GM19452 (cell line): ENCODE measurements at regions not wholly inside any gene's neighbourhood (a gene's known extent, or its start where the extent isn't known, plus 50 kb on each side); places are given as distances from the start of the nearest gene placed in this dataset.
"Not testable (repeated sequence)": the region's sequence is repeated elsewhere in the genome, so short reads cannot be mapped to it uniquely, and the experiment has no call there.

ENCODE experiments used
- ATAC-seq: cut with Tn5 transposase; IDR thresholded peaks from one replicate; pipeline ENCODE4 v1.9.1; 2021; ENCODE audit not compliant: unreplicated experiment

DNA sequence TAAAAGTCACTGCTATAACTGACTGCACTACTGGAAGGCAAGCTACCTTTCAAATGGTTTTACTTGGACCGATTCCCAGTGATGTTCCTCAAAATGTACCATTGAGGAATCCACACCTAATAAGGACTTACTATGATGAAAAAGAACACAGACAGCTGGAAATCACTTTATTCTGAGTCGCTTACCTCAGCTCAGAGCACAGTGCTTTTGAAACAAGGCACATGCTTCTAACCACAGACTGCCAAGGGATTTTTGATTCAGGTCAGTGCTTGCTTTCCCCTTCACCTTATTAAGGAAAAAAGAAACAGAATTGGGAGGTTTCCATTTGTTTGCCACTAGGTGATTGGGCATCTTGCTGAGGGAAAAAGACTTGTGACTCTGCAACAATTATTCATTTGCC lies 707.5 kb upstream of the FSHR start:
- ATAC-seq, result no peak

DNA sequence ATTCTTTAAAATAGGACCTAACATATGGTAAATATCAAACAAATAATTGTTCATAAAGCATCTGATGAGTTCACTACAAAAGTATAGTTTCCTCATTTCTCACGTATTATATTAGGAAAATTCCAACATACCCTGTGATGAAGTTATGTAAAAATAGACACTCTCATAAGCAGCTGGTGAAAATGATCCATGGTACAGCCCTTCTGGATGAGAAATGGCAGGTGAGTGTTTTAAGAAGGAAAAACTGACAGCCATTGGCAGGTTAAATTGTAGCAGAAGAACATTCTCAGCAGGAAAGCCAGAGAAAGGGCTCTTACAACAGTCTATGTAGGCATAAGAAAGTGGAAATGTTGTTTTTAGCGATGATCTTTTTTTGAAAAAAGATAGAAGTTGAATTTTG lies 706.5 kb upstream of the FSHR start:
- ATAC-seq, result no peak

GRCh38 chr2:49860170-49860569 lies 705.9 kb upstream of the FSHR start:
- no peak for ATAC-seq

- ATAC-seq, result no peak
Measured at GRCh38 chr2:49858657-49859056, 704.3 kb upstream of the FSHR start.

DNA sequence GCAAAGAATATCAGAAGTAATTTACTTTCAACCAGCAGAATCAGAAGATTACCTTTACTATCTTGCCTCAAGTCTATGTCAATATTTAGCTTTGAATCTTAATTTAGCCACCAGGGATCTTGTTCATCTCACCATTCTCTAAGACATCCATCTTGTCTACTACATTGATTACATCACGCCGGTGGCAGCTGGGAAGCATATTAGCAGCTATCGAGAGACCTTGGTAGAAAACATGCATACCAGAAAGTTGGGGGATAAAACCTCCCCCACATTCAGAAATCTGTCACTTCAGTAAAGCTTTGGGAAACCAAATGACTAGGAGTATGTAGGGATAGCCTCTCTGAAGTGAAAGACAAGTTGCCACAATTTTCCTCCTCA lies 703.8 kb upstream of the FSHR start:
- no peak for ATAC-seq

- no peak for ATAC-seq
Measured at GRCh38 chr2:49857371-49858112, 703.2 kb upstream of the FSHR start.

DNA sequence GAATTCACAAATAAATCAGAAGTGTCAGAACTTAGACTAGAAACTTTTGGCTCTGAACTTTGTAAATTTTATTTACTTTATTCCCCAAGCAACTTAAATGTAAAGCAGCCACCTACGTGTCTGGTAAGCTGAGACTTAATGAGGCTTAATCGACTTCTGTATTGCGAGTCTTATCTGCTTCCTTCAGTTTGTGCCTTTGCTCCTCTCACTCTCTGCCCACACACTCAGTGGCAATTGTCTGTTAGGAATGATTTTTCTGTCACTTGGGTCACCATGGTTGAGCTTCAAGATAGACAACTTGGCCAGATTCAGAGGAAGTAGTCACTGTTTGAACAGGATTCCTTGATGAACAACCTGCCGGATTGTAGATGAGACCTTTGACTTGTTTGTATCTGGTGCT lies 691.4 kb upstream of the FSHR start:
- no peak for ATAC-seq

GRCh38 chr2:49845021-49845420 lies 690.7 kb upstream of the FSHR start:
- no peak for ATAC-seq

DNA sequence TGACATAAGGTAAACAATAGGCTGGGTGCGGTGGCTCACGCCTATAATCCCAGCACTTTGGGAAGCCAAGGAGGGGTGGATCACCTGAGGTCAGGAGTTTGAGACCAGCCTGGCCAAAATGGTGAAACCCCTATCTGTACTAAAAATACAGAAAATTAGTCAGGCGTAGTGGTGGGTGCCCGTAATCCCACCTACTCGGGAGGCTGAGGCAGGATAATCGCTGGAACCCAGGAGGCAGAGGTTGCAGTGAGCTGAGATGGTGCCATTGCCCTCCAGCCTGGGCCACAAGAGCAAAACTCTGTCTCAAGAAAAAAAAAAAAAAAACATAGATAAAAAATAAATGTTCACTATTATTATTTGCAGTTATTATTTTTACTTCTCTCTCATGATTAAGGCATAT lies 689.8 kb upstream of the FSHR start:
- ATAC-seq, result not testable (repeated sequence)

DNA sequence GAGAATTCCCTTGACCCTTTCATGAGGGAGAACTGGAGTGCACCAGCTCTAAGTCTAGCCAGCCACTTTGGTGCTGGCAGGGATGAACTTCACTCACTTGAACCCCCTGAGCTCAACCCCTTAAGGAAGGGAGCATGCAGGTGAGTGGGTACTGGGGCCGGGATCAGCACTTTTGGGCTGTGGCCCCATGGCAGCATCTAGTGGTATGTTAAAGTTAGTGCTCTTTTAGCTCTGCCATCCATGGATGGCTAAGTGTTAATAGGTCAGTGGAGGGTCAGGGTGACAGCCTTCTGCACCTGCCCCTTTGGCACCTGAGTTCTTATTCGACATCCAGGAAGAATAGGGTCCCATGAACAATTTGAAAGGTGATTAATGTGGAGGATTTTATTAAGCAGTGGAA lies 689.0 kb upstream of the FSHR start:
- no peak for ATAC-seq

- ATAC-seq, result no peak
Measured at GRCh38 chr2:49840428-49840975, 686.2 kb upstream of the FSHR start.

DNA sequence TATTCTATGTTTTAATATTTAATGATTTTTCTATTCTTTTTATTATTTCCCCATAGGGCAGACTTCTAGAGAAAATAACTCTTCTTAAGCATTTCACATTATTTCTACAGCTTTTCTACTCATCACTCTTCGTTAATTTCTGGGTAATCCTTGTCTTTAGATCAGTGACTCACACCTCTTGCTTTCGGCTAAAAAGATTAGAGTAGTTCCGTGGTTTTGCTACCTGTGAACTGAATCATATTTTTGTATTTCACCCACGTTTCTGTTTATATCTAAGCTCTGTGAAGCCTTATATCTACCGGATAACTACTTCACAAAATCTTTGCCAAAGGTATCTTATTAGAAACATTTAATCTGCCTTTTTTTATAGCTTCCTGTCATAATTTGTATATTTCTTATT lies 685.5 kb upstream of the FSHR start:
- ATAC-seq, result no peak

GRCh38 chr2:49837561-49838293 lies 683.4 kb upstream of the FSHR start:
- ATAC-seq, result no peak

DNA sequence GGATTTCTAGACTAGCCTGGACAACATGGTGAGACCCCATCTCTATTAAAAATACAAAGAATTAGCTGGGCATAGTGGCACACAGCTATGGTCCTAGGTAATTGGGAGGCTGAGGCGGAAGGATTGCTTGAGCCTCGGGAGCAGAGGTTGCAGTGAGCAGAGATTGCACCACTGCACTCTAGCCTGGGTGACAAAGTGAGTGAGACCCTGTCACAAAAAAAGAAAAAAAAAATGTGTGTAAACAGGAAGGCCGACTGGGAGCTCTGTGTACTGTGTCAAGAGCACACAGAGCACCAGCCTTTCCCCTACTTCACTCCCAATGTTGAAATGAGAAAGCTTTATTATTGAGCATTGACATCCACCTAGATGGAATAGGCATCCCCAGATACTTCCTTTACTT lies 681.7 kb upstream of the FSHR start:
- no peak for ATAC-seq

DNA sequence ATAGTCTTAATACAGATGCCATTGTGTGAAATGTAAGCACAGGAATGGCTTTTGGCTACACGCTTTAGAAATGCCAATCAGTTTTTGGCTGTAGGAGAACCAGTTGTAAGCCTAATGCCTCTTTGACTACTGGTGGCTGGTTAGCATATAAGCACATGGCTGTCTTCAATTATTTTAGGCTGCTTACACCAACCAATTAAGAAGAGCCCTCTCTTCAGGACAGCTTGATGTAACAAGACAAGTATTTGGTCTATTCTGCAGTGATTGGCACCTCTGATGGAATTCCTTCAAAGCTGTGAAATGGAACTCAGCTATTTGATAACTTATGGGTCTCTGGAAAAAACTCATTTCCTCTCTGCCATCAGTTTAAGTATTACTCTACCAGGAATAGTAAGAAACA lies 680.1 kb upstream of the FSHR start:
- no peak for ATAC-seq

DNA sequence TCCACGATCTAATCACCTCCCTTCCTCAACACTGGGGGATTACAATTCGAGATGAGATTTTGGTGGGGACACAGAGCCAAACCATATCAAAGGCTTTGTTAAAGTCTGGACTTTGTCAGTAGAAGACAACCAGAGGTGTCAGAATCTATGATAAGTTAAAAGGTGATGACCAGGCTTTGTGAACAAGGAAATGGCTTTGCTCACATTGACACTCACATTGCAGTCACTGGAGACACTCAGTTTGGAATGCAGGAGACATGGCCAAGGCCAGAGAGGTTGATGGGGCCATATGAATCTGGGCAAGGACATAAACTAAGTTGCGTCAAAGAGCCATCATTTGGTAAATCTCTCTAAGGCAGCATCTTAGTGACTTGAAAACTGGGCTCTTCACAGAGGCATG lies 678.2 kb upstream of the FSHR start:
- no peak for ATAC-seq

GRCh38 chr2:49831698-49832367 lies 677.5 kb upstream of the FSHR start:
- no peak for ATAC-seq

DNA sequence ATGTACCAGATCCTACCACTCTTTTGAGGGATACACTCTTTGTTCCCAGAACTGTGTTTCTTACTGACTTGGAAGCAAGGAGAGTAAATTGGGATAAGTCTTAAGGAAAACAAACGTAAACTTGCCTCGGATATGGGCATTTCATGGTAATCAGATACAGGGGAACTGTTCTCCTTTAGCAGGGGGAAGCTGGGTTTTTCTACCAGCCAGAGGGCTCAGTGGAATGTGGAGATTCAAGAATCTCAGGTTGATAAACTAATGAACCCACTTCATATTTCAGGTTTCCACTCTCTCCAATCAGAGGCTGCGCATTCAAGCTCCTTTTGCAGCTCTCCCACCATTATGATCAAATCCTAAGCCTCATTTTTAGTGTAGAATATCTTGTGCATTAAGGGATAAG lies 676.5 kb upstream of the FSHR start:
- no peak for ATAC-seq

DNA sequence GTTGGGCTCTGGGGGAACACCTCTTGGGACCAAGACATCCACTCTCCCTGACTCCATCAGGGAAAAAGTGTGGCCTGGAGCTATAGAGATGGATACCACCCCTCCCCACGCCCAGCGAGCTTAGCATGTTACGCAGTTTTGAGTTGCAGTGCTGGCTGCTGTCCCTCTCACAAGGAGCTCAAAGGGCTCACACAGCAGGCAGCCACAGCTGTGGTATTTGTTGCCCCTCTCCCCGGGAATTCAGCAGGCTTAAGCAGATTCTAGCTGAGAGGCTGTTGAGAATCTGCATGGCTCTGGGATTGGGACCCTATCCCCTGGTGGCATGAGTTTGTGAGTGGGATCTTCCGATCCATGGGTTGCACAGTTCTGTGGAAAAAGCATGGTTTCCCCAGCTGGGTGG lies 673.1 kb upstream of the FSHR start:
- no peak for ATAC-seq

DNA sequence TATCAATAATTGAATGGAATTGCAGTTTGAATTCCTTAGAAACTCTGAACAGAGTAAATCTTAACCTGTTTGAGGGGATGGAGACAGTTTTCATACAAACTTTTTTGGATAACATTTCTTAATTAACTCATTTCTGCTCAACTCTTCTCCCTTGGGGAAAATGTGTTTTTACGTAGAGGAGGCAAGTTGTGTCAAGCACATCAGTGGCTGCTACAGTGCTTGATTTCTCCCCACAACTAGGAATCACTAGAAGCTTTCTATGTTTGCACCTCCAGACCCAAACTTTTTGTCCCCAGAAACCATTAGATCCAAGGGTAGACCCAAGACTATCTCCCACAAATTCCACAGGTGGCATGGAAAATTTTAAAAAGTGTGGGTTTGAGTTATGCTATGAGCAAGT lies 658.9 kb upstream of the FSHR start:
- no peak for ATAC-seq

DNA sequence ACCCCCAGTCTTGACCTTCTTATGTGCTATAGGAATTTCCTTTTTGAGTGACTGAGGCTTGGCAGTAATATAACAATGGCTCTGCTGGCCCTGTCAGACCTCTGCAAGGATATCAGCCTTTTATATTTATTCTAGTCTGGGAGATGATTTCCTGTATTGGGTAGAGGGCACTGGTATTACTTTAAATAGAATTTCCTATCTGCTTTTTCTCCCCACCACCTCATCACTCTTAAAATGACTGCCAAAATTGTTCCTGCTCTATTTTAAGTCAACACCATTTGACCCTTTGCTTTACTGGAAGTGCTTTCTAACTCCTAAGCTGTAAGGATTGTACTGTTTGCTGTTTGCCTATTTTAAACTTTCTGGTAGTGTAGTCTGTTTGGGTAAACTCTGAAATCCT lies 658.4 kb upstream of the FSHR start:
- ATAC-seq, result no peak

- no peak for ATAC-seq
Measured at GRCh38 chr2:49811502-49811901, 657.2 kb upstream of the FSHR start.
